ENCODE measurements at regions not wholly inside any gene's neighbourhood (a gene's known extent, or its start where the extent isn't known, plus 50 kb on each side); places are given as distances from the start of the nearest gene placed in this dataset.
"Not testable (repeated sequence)": the region's sequence is repeated elsewhere in the genome, so short reads cannot be mapped to it uniquely, and the experiment has no call there.

DNA sequence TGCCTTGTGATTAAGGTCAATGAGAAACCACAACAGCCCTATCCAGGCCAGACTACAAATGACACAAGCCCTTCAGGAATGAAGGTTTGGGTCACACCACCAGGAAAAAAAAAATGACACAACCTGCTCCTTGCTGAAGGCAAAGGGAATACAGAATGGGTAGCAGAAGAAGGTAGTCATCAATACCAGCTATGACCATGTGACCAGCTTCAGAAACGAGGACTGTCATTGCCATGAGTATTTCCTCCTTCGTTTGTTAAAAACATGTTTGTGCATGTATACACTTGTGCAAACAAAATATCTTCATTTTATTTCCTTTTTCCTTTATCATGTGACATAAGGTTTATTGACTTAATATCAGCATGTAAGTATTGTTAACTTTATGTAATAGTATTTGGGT lies 226.6 kb downstream of the CDH19 start:
- H3K4me3 ChIP-seq, result no peak overlapping the region
- no peaks in the 10 kb centered on the region for H3K27me3 ChIP-seq
- no peak for TF ChIP-seq POLR2A (IDR thresholded peaks at IDR 0.05)
- TF ChIP-seq, protein P1, sequence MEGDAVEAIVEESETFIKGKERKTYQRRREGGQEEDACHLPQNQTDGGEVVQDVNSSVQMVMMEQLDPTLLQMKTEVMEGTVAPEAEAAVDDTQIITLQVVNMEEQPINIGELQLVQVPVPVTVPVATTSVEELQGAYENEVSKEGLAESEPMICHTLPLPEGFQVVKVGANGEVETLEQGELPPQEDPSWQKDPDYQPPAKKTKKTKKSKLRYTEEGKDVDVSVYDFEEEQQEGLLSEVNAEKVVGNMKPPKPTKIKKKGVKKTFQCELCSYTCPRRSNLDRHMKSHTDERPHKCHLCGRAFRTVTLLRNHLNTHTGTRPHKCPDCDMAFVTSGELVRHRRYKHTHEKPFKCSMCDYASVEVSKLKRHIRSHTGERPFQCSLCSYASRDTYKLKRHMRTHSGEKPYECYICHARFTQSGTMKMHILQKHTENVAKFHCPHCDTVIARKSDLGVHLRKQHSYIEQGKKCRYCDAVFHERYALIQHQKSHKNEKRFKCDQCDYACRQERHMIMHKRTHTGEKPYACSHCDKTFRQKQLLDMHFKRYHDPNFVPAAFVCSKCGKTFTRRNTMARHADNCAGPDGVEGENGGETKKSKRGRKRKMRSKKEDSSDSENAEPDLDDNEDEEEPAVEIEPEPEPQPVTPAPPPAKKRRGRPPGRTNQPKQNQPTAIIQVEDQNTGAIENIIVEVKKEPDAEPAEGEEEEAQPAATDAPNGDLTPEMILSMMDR (IDR thresholded peaks at IDR 0.05), result no peak
- DNase-seq, result no peak
- no peaks in the 10 kb centered on the region for H3K36me3 ChIP-seq
- H3K27ac ChIP-seq, result no peak overlapping the region
- no peaks in the 10 kb centered on the region for H3K9me3 ChIP-seq
- no peaks in the 10 kb centered on the region for H3K4me1 ChIP-seq
- WGBS (ENCODE audit: insufficient coverage, low coverage, low lambda C conversion rate, missing lambda C conversion rate), result 20% methylated on average over 2 of the region's 2 CpGs
- intact Hi-C loops (cut with DNase I), result no loop called here
- ATAC-seq, result no peak

GRCh38 chr18:66375391-66375790 lies 228.5 kb downstream of the CDH19 start:
- H3K9me3 ChIP-seq; H3K4me3 ChIP-seq; H3K4me1 ChIP-seq; intact Hi-C loops (cut with DNase I); ATAC-seq; H3K27ac ChIP-seq; H3K36me3 ChIP-seq; H3K27me3 ChIP-seq; DNase-seq: not testable (repeated sequence)
- 36% methylated on average over 2 of the region's 2 CpGs for WGBS (ENCODE audit: insufficient coverage, low coverage, low lambda C conversion rate, missing lambda C conversion rate)

DNA sequence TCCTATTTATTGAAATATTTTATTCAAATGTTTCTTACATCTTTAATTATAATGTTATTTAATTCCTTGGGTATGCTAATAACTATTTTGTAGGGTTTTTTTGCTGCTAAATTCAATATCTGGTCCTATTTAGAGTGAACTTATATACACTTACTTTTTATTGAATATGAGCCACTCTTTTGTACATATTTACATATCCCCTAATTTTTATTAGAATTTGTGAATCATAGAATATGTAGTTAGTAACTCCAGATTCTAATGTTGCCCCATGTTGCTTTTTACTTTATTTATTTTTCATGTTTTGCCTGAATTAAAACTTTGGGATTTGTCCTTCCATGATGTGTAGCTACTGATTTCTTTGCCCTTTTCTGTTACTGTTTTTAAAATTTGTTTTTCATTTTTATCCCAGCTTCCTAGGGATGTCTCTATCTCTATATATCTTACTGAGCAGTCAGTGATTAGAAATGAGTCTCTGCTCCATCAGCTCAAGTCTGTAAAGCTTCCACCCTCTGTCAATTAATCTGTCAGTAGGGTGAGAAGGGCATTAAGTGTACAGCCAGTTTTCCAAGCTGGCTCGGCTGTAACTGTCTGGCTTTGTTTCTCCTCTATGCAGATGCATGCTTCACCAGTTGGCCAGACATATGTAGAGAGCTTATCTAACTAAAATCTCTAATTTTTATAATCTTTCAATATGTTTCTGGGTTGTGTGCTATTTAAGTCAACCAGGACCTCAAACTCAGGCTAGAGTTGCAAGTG lies 256.9 kb downstream of the CDH19 start:
- TF ChIP-seq POLR2A (IDR thresholded peaks at IDR 0.05), result no peak
- TF ChIP-seq, protein P1 (IDR thresholded peaks at IDR 0.05), result no peak
- H3K36me3 ChIP-seq, result no peaks in the 10 kb centered on the region
- H3K27me3 ChIP-seq, result no peaks in the 10 kb centered on the region
- no peak overlapping the region for H3K27ac ChIP-seq
- no peak for ATAC-seq
- no peak overlapping the region for H3K4me3 ChIP-seq
- no peaks in the 10 kb centered on the region for H3K4me1 ChIP-seq
- intact Hi-C loops (cut with DNase I), result no loop called here
- no peaks in the 10 kb centered on the region for H3K9me3 ChIP-seq
- 29% methylated on average over 1 of the region's 1 CpG for WGBS (ENCODE audit: insufficient coverage, low coverage, low lambda C conversion rate, missing lambda C conversion rate)
- DNase-seq, result no peak

- H3K36me3 ChIP-seq, result no peaks in the 10 kb centered on the region
- ATAC-seq (no peak), DNase-seq (no peak)
- no peak overlapping the region for H3K27ac ChIP-seq
- H3K4me3 ChIP-seq, result no peak overlapping the region
- TF ChIP-seq POLR2A (IDR thresholded peaks at IDR 0.05), result no peak
- TF ChIP-seq, protein P1 (IDR thresholded peaks at IDR 0.05), result no peak
- no peaks in the 10 kb centered on the region for H3K4me1 ChIP-seq
- 34% methylated on average over 2 of the region's 2 CpGs for WGBS (ENCODE audit: insufficient coverage, low coverage, low lambda C conversion rate, missing lambda C conversion rate)
- intact Hi-C loops (cut with DNase I), result no loop called here
- no peaks in the 10 kb centered on the region for H3K9me3 ChIP-seq
- H3K27me3 ChIP-seq, result no peaks in the 10 kb centered on the region
Observed at GRCh38 chr18:66344227-66344626, 259.7 kb downstream of the CDH19 start.

GRCh38 chr18:66342577-66342976 lies 261.3 kb downstream of the CDH19 start:
- TF ChIP-seq POLR2A (IDR thresholded peaks at IDR 0.05), result no peak
- TF ChIP-seq, protein P1 (IDR thresholded peaks at IDR 0.05), result no peak
- H3K9me3 ChIP-seq, result no peaks in the 10 kb centered on the region
- no peak for ATAC-seq
- no peaks in the 10 kb centered on the region for H3K27me3 ChIP-seq
- no peaks in the 10 kb centered on the region for H3K4me1 ChIP-seq
- no peak for DNase-seq
- no peaks in the 10 kb centered on the region for H3K36me3 ChIP-seq
- intact Hi-C loops (cut with DNase I), result no loop called here
- H3K27ac ChIP-seq, result no peak overlapping the region
- H3K4me3 ChIP-seq, result no peak overlapping the region
